Loucy (cell line): ENCODE measurements at regions not wholly inside any gene's neighbourhood (a gene's known extent, or its start where the extent isn't known, plus 50 kb on each side); places are given as distances from the start of the nearest gene placed in this dataset.

ENCODE experiments used
- H2AFZ ChIP-seq: fragments of 200-600 bp; sonication (generic); 2 replicates; pipeline ENCODE4 v1.6.0; 2016; ENCODE audit warnings: antibody characterized with exemption, mild to moderate bottlenecking, low read length, moderate library complexity
- H3F3A ChIP-seq: fragments of 200-600 bp; 2 replicates; pipeline ENCODE4 v1.6.0; 2016; ENCODE audit warnings: antibody characterized with exemption, low read depth, mild to moderate bottlenecking
- H3K27me3 ChIP-seq: fragments of 200-600 bp; sonication (generic); 2 replicates; pipeline ENCODE4 v1.6.1; 2014; ENCODE audit warnings: low read length, mild to moderate bottlenecking; ENCODE audit not compliant: insufficient read depth, poor library complexity, severe bottlenecking
- H3K36me3 ChIP-seq: fragments of 200-600 bp; sonication (generic); 2 replicates; pipeline ENCODE4 v1.6.1; 2016; ENCODE audit warnings: low read length; ENCODE audit not compliant: insufficient read depth
- H3K4me1 ChIP-seq: fragments of 200-600 bp; sonication (generic); 2 replicates; pipeline ENCODE4 v1.5.1; 2014; ENCODE audit warnings: low read length, mild to moderate bottlenecking; ENCODE audit not compliant: insufficient read depth, poor library complexity, severe bottlenecking
- H3K4me2 ChIP-seq: fragments of 200-600 bp; sonication (generic); 2 replicates; pipeline ENCODE4 v1.6.0; 2014; ENCODE audit warnings: antibody characterized with exemption, low read length, low read depth, mild to moderate bottlenecking; ENCODE audit not compliant: poor library complexity, severe bottlenecking
- H3K4me3 ChIP-seq: fragments of 200-600 bp; sonication (generic); 2 replicates; pipeline ENCODE4 v1.5.1; 2014; ENCODE audit warnings: low read length, mild to moderate bottlenecking, mixed read lengths; ENCODE audit not compliant: poor library complexity, severe bottlenecking
- H3K79me2 ChIP-seq: fragments of 200-600 bp; sonication (generic); 2 replicates; pipeline ENCODE4 v1.6.1; 2014; ENCODE audit warnings: low read length; ENCODE audit not compliant: insufficient read depth
- H3K9ac ChIP-seq: fragments of 200-600 bp; sonication (generic); 2 replicates; pipeline ENCODE4 v1.6.0; 2014; ENCODE audit warnings: mild to moderate bottlenecking, low read depth, low read length, moderate library complexity; ENCODE audit not compliant: poor library complexity, severe bottlenecking
- H3K9me2 ChIP-seq: fragments of 200-600 bp; sonication (generic); replicated peaks from 2 replicates; pipeline ENCODE4 v1.6.1; 2016; ENCODE audit warnings: low read depth, low read length, mixed read lengths
- H3K9me3 ChIP-seq: fragments of 200-600 bp; sonication (generic); 2 replicates; pipeline ENCODE4 v1.6.1; 2014; ENCODE audit warnings: mild to moderate bottlenecking, antibody characterized with exemption, low read length, low read depth; ENCODE audit not compliant: insufficient read depth
- H4K20me1 ChIP-seq: fragments of 200-600 bp; sonication (generic); 2 replicates; pipeline ENCODE4 v1.6.0; 2014; ENCODE audit warnings: antibody characterized with exemption, low read length, mild to moderate bottlenecking; ENCODE audit not compliant: insufficient read depth, poor library complexity, severe bottlenecking
- CTCF ChIP-seq: fragments of 200-600 bp; sonication (generic); conservative IDR thresholded peaks from 2 replicates; pipeline ENCODE4 v1.5.1; 2014; ENCODE audit warnings: mild to moderate bottlenecking, antibody characterized with exemption, low read length
- EZH2phosphoT487 ChIP-seq: fragments of 200-600 bp; IDR thresholded peaks from 2 replicates; pipeline ENCODE4 v1.6.1; 2018; ENCODE audit warnings: antibody characterized with exemption, mild to moderate bottlenecking, moderate library complexity, borderline replicate concordance

GRCh38 chr9:36760667-36761420 lies 188.1 kb downstream of the MELK start:
- no peaks in the 10 kb centered on the region for H3K79me2 ChIP-seq
- H3F3A ChIP-seq = peaks cover 4% of the 10 kb centered on the region; the same call in 1 of the 2 replicates
- H3K4me1 ChIP-seq = peaks cover 12% of the 10 kb centered on the region
- H3K9me2 ChIP-seq = no peaks in the 10 kb centered on the region
- no peak for TF ChIP-seq EZH2phosphoT487
- no peak for TF ChIP-seq CTCF
- no peaks in the 10 kb centered on the region for H3K27me3 ChIP-seq
- H4K20me1 ChIP-seq = no peaks in the 10 kb centered on the region
- H3K9ac ChIP-seq = no peak overlapping the region
- H3K36me3 ChIP-seq = no peaks in the 10 kb centered on the region
- H3K4me3 ChIP-seq = no peak overlapping the region
- H3K4me2 ChIP-seq = no peak overlapping the region
- no peaks in the 10 kb centered on the region for H3K9me3 ChIP-seq
- no peak overlapping the region for H2AFZ ChIP-seq

- no peak overlapping the region for H3K9ac ChIP-seq
- H3K36me3 ChIP-seq = no peaks in the 10 kb centered on the region
- H3K79me2 ChIP-seq = no peaks in the 10 kb centered on the region
- H3K4me2 ChIP-seq = no peak overlapping the region
- H3K27me3 ChIP-seq = no peaks in the 10 kb centered on the region
- no peak overlapping the region for H3K4me3 ChIP-seq
- no peaks in the 10 kb centered on the region for H3K9me2 ChIP-seq
- H3K9me3 ChIP-seq = no peaks in the 10 kb centered on the region
- peaks cover 12% of the 10 kb centered on the region for H3K4me1 ChIP-seq
- TF ChIP-seq EZH2phosphoT487 (no peak), CTCF (no peak)
- peaks cover 4% of the 10 kb centered on the region; the same call in 1 of the 2 replicates for H3F3A ChIP-seq
- no peaks in the 10 kb centered on the region for H4K20me1 ChIP-seq
- no peak overlapping the region for H2AFZ ChIP-seq
Observed at GRCh38 chr9:36762958-36763357, 190.3 kb downstream of the MELK start.

GRCh38 chr9:36763778-36764177 lies 191.1 kb downstream of the MELK start:
- Histone ChIP-seq H3K79me2 (no peaks in the 10 kb centered on the region), H3K9me2 (no peaks in the 10 kb centered on the region), H3K4me1 (peaks cover 12% of the 10 kb centered on the region), H3K36me3 (no peaks in the 10 kb centered on the region), H2AFZ (no peak overlapping the region), H4K20me1 (no peaks in the 10 kb centered on the region), H3K9ac (no peak overlapping the region), H3K9me3 (no peaks in the 10 kb centered on the region), H3K27me3 (peaks cover 4% of the 10 kb centered on the region), H3K4me3 (no peak overlapping the region), H3F3A (peaks cover 4% of the 10 kb centered on the region; the same call in 1 of the 2 replicates), H3K4me2 (no peak overlapping the region)
- TF ChIP-seq CTCF (no peak), EZH2phosphoT487 (no peak)
